Psoas muscle (tissue), 7 donors: ENCODE measurements at regions not wholly inside any gene's neighbourhood (a gene's known extent, or its start where the extent isn't known, plus 50 kb on each side); places are given as distances from the start of the nearest gene placed in this dataset.

Source experiments
- ATAC-seq, 4 donors: fragments of 200-7000 bp; cut with Tn5 transposase; one replicate each; pipeline ENCODE4 v1.9.1; 2020; ENCODE audit warnings: moderate library complexity in 3 of 4, mild to moderate bottlenecking in 2 of 4
- DNase-seq, 2 donors: peaks; one replicate each; pipeline ENCODE4 v3.0.0-alpha.2; 2020
- H3K27ac ChIP-seq: fragments of 200-600 bp; one replicate; pipeline ENCODE4 v1.8.0; 2022
- H3K27me3 ChIP-seq, 3 donors: fragments of 200-600 bp in 1 of 3; one replicate each; pipeline versions ENCODE4 v1.6.1 to v1.8.0; 2013 to 2022; ENCODE audit warnings: low read length in 2 of 3, mild to moderate bottlenecking in 2 of 3, moderate library complexity in 1 of 3; ENCODE audit not compliant: insufficient read depth in 3 of 3
- H3K36me3 ChIP-seq, 2 donors: fragments of 200-600 bp in 1 of 2; one replicate each; pipeline versions ENCODE4 v1.6.1 to v1.8.0; 2013 to 2022; ENCODE audit warnings: low read depth in 1 of 2, mild to moderate bottlenecking in 1 of 2, moderate library complexity in 1 of 2; ENCODE audit not compliant: insufficient read depth in 1 of 2
- H3K4me1 ChIP-seq: fragments of 200-600 bp; one replicate; pipeline ENCODE4 v1.8.0; 2022
- H3K4me3 ChIP-seq: fragments of 200-600 bp; one replicate; pipeline ENCODE4 v1.8.0; 2022; ENCODE audit warnings: mild to moderate bottlenecking
- H3K9me3 ChIP-seq: fragments of 200-600 bp; one replicate; pipeline ENCODE4 v1.8.0; 2022
- CTCF ChIP-seq: fragments of 200-600 bp; IDR thresholded peaks from one replicate; pipeline ENCODE4 v1.8.0; 2022; ENCODE audit warnings: antibody characterized with exemption
- WGBS, 3 donors: extraction: QIAGEN DNeasy Blood & Tissue Kit; methylation state at CpG; one replicate each; pipeline versions ENCODE4 v1.1.6 to v1.1.7; 2013; 5-methylcytosine and 5-hydroxymethylcytosine counted together
- intact Hi-C, 2 donors: fragments of 100-400 bp; cut with DNase I; formaldehyde crosslinking; loops; one replicate each; pipeline versions ENCODE4 v1.11.0 to v1.14.2; 2022
- donor health status: healthy with polysubstance abuse.
- donor health status: DM: no; HTN: no; CAD: no; lungs with moderate emphysema.
- donor health status: Bipolar disorder and iron deficiency.
- donor health status: healthy.
- donor health status: DM: yes; HTN: yes; CAD: no.
- donor health status: DM: no; HTN: no; CAD: no.
- donor health status: DM: yes; HTN: yes; CAD: no.

- Histone ChIP-seq H3K4me3 (no peak overlapping the region), H3K27ac (no peak overlapping the region), H3K4me1 (no peaks in the 10 kb centered on the region), H3K27me3 (peaks cover 0 to 4% (median 0%) of the 10 kb centered on the region in 3 donors), H3K9me3 (no peaks in the 10 kb centered on the region), H3K36me3 (no peaks in the 10 kb centered on the region)
- 63 to 69% (median 67%) methylated on average over 9 of the region's 9 CpGs for WGBS, 3 donors
- intact Hi-C loops = no loop called here
- DNase-seq (no peak), ATAC-seq (no peak)
- TF ChIP-seq CTCF = no peak
Observed at GRCh38 chr1:4087530-4088420, 187.7 kb upstream of the C1orf174 start.

- Histone ChIP-seq H3K36me3 (no peaks in the 10 kb centered on the region), H3K27me3 (peaks cover 0 to 4% (median 0%) of the 10 kb centered on the region in 3 donors), H3K4me1 (no peaks in the 10 kb centered on the region), H3K9me3 (no peaks in the 10 kb centered on the region), H3K27ac (no peak overlapping the region), H3K4me3 (no peak overlapping the region)
- intact Hi-C loops = no loop called here
- ATAC-seq (no peak), DNase-seq (no peak)
- WGBS, 3 donors = 79 to 85% (median 83%) methylated on average over 15 of the region's 15 CpGs
- TF ChIP-seq CTCF = no peak
Observed at GRCh38 chr1:4088676-4089075, 188.6 kb upstream of the C1orf174 start.

GRCh38 chr1:4089421-4090175, 189.5 kb upstream of the C1orf174 start:
- intact Hi-C loops = no loop called here
- Histone ChIP-seq H3K4me1 (no peaks in the 10 kb centered on the region), H3K4me3 (no peak overlapping the region), H3K27ac (no peak overlapping the region), H3K9me3 (no peaks in the 10 kb centered on the region), H3K27me3 (peaks cover 0 to 4% (median 0%) of the 10 kb centered on the region in 3 donors), H3K36me3 (no peaks in the 10 kb centered on the region)
- WGBS, 3 donors = 81 to 86% (median 83%) methylated on average over 15 of the region's 15 CpGs
- TF ChIP-seq CTCF = no peak
- no peak for DNase-seq
- no peak for ATAC-seq

GRCh38 chr1:4090556-4090955, 190.5 kb upstream of the C1orf174 start:
- DNase-seq (no peak), ATAC-seq (no peak)
- H3K27ac ChIP-seq = no peak overlapping the region
- 34 to 41% (median 41%) methylated on average over 5 of the region's 5 CpGs for WGBS, 3 donors
- H3K27me3 ChIP-seq = peaks cover 0 to 4% (median 0%) of the 10 kb centered on the region in 3 donors
- intact Hi-C loops = no loop called here
- H3K36me3 ChIP-seq = no peaks in the 10 kb centered on the region
- no peak overlapping the region for H3K4me3 ChIP-seq
- no peaks in the 10 kb centered on the region for H3K4me1 ChIP-seq
- H3K9me3 ChIP-seq = no peaks in the 10 kb centered on the region
- no peak for TF ChIP-seq CTCF
